ENCODE measurements at regions not wholly inside any gene's neighbourhood (a gene's known extent, or its start where the extent isn't known, plus 50 kb on each side); places are given as distances from the start of the nearest gene placed in this dataset.

DNA sequence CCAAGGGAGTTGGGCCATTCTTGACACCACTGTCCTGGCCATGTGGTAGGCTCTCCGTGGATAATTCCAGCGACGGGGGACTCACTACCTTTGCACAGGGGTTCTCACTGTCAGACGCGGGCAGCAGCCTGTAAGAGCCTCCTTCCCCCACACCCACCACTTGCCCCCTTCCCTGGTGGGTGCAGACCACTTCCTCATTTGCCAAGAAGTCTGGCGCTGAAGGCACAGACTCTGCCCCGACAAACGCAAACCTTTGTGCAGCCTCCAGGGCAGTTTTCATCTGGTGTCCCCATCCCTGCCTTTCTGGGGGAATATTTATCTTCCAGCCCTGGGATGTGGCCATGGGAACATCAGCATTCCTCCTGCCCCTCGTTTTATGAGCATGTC is 422.5 kb downstream of the SHANK2 start (continued):
- TF ChIP-seq RXRA (IDR thresholded peaks at IDR 0.05; ENCODE audit: borderline replicate concordance, low read depth) (no peak), RAD21 (IDR thresholded peaks at IDR 0.05; ENCODE audit: low read length) (no peak), FOXM1 (IDR thresholded peaks at IDR 0.05; ENCODE audit: low read depth) (no peak), MXI1 (IDR thresholded peaks at IDR 0.05; ENCODE audit: low read depth, low read length) (no peak), RCOR1 (IDR thresholded peaks at IDR 0.05; ENCODE audit: low read length) (no peak), GABPA (IDR thresholded peaks at IDR 0.05; ENCODE audit: low read depth) (no peak)
- TF ChIP-seq, protein P1, sequence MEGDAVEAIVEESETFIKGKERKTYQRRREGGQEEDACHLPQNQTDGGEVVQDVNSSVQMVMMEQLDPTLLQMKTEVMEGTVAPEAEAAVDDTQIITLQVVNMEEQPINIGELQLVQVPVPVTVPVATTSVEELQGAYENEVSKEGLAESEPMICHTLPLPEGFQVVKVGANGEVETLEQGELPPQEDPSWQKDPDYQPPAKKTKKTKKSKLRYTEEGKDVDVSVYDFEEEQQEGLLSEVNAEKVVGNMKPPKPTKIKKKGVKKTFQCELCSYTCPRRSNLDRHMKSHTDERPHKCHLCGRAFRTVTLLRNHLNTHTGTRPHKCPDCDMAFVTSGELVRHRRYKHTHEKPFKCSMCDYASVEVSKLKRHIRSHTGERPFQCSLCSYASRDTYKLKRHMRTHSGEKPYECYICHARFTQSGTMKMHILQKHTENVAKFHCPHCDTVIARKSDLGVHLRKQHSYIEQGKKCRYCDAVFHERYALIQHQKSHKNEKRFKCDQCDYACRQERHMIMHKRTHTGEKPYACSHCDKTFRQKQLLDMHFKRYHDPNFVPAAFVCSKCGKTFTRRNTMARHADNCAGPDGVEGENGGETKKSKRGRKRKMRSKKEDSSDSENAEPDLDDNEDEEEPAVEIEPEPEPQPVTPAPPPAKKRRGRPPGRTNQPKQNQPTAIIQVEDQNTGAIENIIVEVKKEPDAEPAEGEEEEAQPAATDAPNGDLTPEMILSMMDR (IDR thresholded peaks at IDR 0.05): no peak
- TF ChIP-seq, protein P2, sequence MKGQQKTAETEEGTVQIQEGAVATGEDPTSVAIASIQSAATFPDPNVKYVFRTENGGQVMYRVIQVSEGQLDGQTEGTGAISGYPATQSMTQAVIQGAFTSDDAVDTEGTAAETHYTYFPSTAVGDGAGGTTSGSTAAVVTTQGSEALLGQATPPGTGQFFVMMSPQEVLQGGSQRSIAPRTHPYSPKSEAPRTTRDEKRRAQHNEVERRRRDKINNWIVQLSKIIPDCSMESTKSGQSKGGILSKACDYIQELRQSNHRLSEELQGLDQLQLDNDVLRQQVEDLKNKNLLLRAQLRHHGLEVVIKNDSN (IDR thresholded peaks at IDR 0.05; ENCODE audit: borderline replicate concordance, low read depth): no peak

DNA sequence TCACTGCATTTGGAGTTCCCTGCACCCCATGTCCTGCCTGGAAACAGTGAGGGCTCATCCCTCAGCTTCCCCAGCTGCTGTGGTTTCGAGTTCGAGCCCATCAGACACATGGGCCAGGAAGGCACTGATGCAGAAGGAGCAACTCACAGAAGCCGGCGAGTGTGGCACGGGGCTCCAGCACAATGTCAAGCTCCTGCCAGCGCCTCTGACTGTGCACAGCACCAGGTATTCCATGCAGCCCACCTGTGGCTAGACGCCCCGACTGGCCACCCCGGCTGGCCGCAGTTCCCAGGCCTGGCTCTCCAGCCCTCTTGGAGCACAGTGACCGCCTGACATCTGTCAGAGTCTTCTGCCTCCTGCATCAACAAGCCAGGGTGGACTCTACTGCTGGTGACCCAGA is 419.4 kb downstream of the SHANK2 start:
- Histone ChIP-seq H3K4me2 (no peak overlapping the region), H3K4me1 (ENCODE audit: control insufficient read depth in 1 of 2, insufficient read depth in 2 of 2, low read depth in 1 of 2, low read length in 1 of 2) (peaks cover 0 to 6% of the 10 kb centered on the region in 2 experiments; a peak in 1 of 4 replicates), H3F3A (replicated peaks; ENCODE audit: insufficient read depth) (no peaks in the 10 kb centered on the region), H3K27me3 (ENCODE audit: insufficient read depth) (no peaks in the 10 kb centered on the region), H3K9me2 (no peaks in the 10 kb centered on the region), H3K36me3 (replicated peaks in 1 of 2; ENCODE audit: control insufficient read depth in 1 of 2, insufficient read depth in 2 of 2, low read length in 1 of 2) (no peaks in the 10 kb centered on the region), H3K4me3 (ENCODE audit: low read depth in 2 of 2, low read length in 1 of 2) (no peak overlapping the region), H3K79me2 (ENCODE audit: insufficient read depth) (no peaks in the 10 kb centered on the region), H3K27ac (ENCODE audit: low read depth in 2 of 2, low read length in 1 of 2) (no peak overlapping the region), H4K20me1 (ENCODE audit: insufficient read depth) (no peaks in the 10 kb centered on the region), H3K9ac (no peak overlapping the region), H2AFZ (ENCODE audit: low read depth) (no peak overlapping the region), H3K9me3 (no peaks in the 10 kb centered on the region)
- no peak for DNase-seq
- POLR2A ChIA-PET: no interaction called here
- WGBS (ENCODE audit: low lambda C conversion rate): 42% methylated on average over 4 of the region's 11 CpGs
- CTCF ChIA-PET: interaction anchor here (0.9 to 5.4 kb wide), 2 partner anchors 18 to 22 kb away, joined by 3 to 34 read pairs; no protein-coding TSS in a partner anchor
- TF ChIP-seq RCOR1 (IDR thresholded peaks at IDR 0.05; ENCODE audit: low read length) (no peak), PBX3 (IDR thresholded peaks at IDR 0.05) (no peak), NFIC (IDR thresholded peaks at IDR 0.05; ENCODE audit: borderline replicate concordance) (no peak), ELF1 (IDR thresholded peaks at IDR 0.05) (no peak), TAF1 (IDR thresholded peaks at IDR 0.05; ENCODE audit: borderline replicate concordance, low read depth, low read length) (no peak), FOXJ3 (CRISPR knock-in tag; IDR thresholded peaks at IDR 0.05) (no peak)
- TF ChIP-seq, protein P1 (IDR thresholded peaks at IDR 0.05): no peak
- TF ChIP-seq, protein P2 (IDR thresholded peaks at IDR 0.05; ENCODE audit: borderline replicate concordance, low read depth): no peak

Measured in SK-N-SH (cell line).